Midbrain (tissue), 1 donor: ENCODE measurements at regions not wholly inside any gene's neighbourhood (a gene's known extent, or its start where the extent isn't known, plus 50 kb on each side); places are given as distances from the start of the nearest gene placed in this dataset.

Experiments
- DNase-seq: peaks from one replicate; lab custom pipeline; 2025; lab: John Stamatoyannopoulos, UW

GRCh38 chr3:107260207-107260606 lies 117.0 kb upstream of the CCDC54 start:
- DNase-seq = no peak

- DNase-seq = no peak
Observed at GRCh38 chr3:107263269-107264021, 113.8 kb upstream of the CCDC54 start.

- DNase-seq = peak; percentile 25
Observed at GRCh38 chr3:107264888-107265287, 112.4 kb upstream of the CCDC54 start.

- DNase-seq = no peak
Observed at GRCh38 chr3:107265526-107265925, 111.7 kb upstream of the CCDC54 start.

GRCh38 chr3:107268469-107268868 lies 108.8 kb upstream of the CCDC54 start:
- DNase-seq = peak; percentile 57

GRCh38 chr3:107269136-107269535 lies 108.1 kb upstream of the CCDC54 start:
- DNase-seq = no peak

GRCh38 chr3:107271787-107272387 lies 105.4 kb upstream of the CCDC54 start:
- DNase-seq = peak; percentile 72

- DNase-seq = no peak
Observed at GRCh38 chr3:107272471-107272870, 104.8 kb upstream of the CCDC54 start.

- no peak for DNase-seq
Observed at GRCh38 chr3:107272885-107273284, 104.4 kb upstream of the CCDC54 start.

- no peak for DNase-seq
Observed at GRCh38 chr3:107273771-107274170, 103.5 kb upstream of the CCDC54 start.

- no peak for DNase-seq
Observed at GRCh38 chr3:107275511-107275910, 101.7 kb upstream of the CCDC54 start.

GRCh38 chr3:107283948-107284347 lies 93.3 kb upstream of the CCDC54 start:
- no peak for DNase-seq

GRCh38 chr3:107284612-107285011 lies 92.6 kb upstream of the CCDC54 start:
- no peak for DNase-seq

GRCh38 chr3:107285197-107285596 lies 92.0 kb upstream of the CCDC54 start:
- no peak for DNase-seq

- DNase-seq = no peak
Observed at GRCh38 chr3:107289354-107289753, 87.9 kb upstream of the CCDC54 start.

GRCh38 chr3:107294117-107294516 lies 83.1 kb upstream of the CCDC54 start:
- no peak for DNase-seq

- DNase-seq = no peak
Observed at GRCh38 chr3:107297597-107297996, 79.6 kb upstream of the CCDC54 start.

- no peak for DNase-seq
Observed at GRCh38 chr3:107307205-107307604, 70.0 kb upstream of the CCDC54 start.

GRCh38 chr3:107308716-107309115 lies 68.5 kb upstream of the CCDC54 start:
- no peak for DNase-seq

- DNase-seq = no peak
Observed at GRCh38 chr3:107309312-107309711, 67.9 kb upstream of the CCDC54 start.

- DNase-seq = no peak
Observed at GRCh38 chr3:107313711-107314110, 63.5 kb upstream of the CCDC54 start.

- no peak for DNase-seq
Observed at GRCh38 chr3:107315141-107315540, 62.1 kb upstream of the CCDC54 start.

- DNase-seq = no peak
Observed at GRCh38 chr3:107323723-107324122, 53.5 kb upstream of the CCDC54 start.

GRCh38 chr3:107325446-107325845 lies 51.8 kb upstream of the CCDC54 start:
- DNase-seq = no peak
